ENCODE measurements at regions not wholly inside any gene's neighbourhood (a gene's known extent, or its start where the extent isn't known, plus 50 kb on each side); places are given as distances from the start of the nearest gene placed in this dataset.
A peak's percentile ranks its signal among the peaks of the same experiment; 100 is the strongest.

DNA sequence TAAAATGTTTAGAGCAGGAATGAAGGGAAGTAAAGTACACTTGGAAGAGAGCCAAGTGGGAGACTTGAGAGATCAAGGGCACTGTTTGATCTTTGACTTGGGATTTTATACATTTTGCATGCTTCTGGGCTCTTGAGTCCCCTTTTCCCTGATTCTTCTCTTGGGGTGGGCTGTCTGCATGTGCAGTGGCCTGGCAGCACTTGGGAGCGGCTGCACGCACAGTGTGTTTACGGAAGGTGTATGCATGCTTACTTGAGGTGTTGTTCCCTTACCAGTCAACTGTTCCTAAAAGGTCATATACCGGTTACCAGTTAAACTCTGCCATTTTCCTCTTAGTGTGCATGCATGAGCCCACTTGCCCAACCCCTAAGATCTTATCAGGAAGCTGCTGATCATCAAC, 377.7 kb downstream of the CYLC2 start:
- no peak overlapping the region for H3K4me3 ChIP-seq (ENCODE audit: low read length)
- DNase-seq (ENCODE audit: low read depth): no peak
- TF ChIP-seq, protein P1, sequence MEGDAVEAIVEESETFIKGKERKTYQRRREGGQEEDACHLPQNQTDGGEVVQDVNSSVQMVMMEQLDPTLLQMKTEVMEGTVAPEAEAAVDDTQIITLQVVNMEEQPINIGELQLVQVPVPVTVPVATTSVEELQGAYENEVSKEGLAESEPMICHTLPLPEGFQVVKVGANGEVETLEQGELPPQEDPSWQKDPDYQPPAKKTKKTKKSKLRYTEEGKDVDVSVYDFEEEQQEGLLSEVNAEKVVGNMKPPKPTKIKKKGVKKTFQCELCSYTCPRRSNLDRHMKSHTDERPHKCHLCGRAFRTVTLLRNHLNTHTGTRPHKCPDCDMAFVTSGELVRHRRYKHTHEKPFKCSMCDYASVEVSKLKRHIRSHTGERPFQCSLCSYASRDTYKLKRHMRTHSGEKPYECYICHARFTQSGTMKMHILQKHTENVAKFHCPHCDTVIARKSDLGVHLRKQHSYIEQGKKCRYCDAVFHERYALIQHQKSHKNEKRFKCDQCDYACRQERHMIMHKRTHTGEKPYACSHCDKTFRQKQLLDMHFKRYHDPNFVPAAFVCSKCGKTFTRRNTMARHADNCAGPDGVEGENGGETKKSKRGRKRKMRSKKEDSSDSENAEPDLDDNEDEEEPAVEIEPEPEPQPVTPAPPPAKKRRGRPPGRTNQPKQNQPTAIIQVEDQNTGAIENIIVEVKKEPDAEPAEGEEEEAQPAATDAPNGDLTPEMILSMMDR (conservative IDR thresholded peaks at IDR 0.05; ENCODE audit: low read depth, low read length): no peak

DNA sequence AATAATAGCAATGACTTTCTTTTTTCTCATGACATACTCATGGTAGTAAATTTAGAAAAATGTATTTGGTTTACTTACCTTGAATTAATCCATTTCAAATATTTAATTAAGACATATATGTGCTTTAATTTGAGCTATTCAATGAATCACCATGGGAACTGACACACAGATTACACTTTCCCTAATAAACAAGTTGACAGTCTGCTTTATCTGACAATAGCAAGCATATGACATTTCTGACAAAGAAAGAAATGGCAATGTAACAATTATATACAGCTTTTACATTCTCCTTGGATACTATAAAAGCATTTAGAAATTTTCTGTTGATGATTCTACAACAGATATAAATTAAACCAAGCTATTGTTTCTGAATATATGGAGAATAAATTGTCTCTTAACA, 382.5 kb downstream of the CYLC2 start:
- H3K4me3 ChIP-seq (ENCODE audit: low read length): no peak overlapping the region
- no peak for DNase-seq (ENCODE audit: low read depth)
- TF ChIP-seq, protein P1 (conservative IDR thresholded peaks at IDR 0.05; ENCODE audit: low read depth, low read length): no peak

DNA sequence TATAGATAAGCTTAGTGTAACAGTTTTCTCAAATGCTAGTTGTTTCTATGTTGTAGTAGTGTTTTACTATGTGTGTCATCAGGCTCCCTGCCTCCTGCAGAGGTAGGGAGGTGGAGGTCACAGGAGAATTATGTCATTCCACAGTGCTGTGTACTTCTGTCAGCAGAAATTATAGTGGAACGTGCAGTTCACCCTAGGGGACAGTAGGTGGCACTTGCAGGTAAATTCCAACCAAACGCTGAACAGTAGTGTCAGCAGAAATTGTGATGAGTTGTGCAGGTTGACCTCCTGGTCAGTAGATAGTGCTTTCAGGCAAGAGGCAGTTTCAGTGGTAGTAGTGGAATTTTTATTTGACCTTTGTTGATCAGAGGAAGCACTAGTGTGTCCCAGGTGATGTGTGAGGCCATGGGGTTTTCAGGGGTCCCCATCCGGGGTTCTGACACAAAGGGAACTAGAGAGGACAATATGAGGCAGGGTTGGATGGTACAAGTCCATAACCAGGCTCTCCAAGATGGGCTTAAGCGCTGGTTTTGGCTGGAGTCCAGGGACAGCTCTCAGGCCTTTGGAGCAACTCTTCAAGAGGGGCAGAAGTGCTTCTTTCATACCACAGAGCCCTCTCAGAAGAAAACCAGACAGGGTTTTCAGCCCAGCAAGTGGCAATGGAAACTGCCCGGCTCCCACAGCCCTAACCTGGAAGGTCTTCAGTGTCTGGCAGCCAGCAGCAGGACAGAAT, 402.9 kb downstream of the CYLC2 start:
- DNase-seq (ENCODE audit: low read depth): peak; percentile 14
- TF ChIP-seq, protein P1 (conservative IDR thresholded peaks at IDR 0.05; ENCODE audit: low read depth, low read length): peak; percentile 78
- H3K4me3 ChIP-seq (ENCODE audit: low read length): no peak overlapping the region

DNA sequence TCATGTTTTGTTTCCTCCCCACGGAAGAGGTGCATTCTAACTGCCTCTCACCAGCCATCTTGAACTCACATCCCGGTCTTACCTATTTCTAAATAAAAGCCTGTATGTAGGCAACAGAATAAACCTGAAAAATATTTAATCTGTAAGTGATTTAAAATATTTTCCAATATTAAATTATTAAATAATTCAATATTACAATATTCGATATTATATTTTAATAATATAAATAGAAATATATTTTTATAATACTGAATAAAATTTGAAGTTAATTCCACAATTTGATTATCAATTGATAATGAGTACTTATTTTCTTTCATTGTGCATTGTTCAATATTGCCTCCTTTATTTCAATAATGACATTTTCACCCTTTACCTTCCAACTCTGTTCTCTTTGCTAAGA, 404.4 kb downstream of the CYLC2 start:
- no peak for DNase-seq (ENCODE audit: low read depth)
- TF ChIP-seq, protein P1 (conservative IDR thresholded peaks at IDR 0.05; ENCODE audit: low read depth, low read length): no peak
- H3K4me3 ChIP-seq (ENCODE audit: low read length): no peak overlapping the region

DNA sequence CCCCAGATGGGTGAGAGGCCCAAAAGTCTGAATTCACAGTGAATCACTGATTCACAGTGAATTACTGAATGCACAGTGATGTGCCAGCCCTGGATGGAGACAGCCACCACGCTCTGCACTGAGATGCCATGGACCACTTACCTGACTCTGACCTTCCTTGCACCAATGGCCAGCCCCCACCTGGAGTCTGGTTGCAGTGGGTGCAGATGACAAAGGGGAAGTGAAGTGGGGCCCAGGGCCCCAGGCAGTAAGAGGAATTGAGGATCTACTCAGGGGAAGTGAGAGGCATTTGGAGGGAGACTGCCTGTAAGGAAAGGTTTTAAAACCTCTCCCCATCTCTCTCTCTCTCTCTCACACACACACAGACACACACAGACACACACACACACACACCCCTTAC, 412.1 kb downstream of the CYLC2 start:
- no peak for DNase-seq (ENCODE audit: low read depth)
- no peak overlapping the region for H3K4me3 ChIP-seq (ENCODE audit: low read length)
- TF ChIP-seq, protein P1 (conservative IDR thresholded peaks at IDR 0.05; ENCODE audit: low read depth, low read length): no peak

DNA sequence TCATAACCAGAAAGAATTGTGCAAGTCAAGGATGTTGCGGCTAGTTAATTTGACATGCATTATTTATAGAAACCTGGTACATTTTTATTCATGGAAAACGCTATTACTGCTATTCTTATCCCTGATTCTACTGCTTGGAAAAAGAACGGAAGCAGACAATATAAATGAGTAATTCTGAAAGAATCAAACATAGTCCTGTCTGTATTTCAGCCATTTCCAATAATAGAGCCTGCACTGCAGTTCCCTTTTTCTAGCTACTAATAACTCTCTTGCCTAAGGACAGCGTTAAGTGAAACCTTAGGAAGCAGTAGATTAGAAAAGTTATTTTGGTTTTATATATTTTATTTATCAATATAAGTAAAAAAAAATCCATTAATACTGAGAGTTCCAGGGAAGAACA, 414.9 kb downstream of the CYLC2 start:
- DNase-seq (ENCODE audit: low read depth): no peak
- TF ChIP-seq, protein P1 (conservative IDR thresholded peaks at IDR 0.05; ENCODE audit: low read depth, low read length): no peak
- H3K4me3 ChIP-seq (ENCODE audit: low read length): no peak overlapping the region

DNA sequence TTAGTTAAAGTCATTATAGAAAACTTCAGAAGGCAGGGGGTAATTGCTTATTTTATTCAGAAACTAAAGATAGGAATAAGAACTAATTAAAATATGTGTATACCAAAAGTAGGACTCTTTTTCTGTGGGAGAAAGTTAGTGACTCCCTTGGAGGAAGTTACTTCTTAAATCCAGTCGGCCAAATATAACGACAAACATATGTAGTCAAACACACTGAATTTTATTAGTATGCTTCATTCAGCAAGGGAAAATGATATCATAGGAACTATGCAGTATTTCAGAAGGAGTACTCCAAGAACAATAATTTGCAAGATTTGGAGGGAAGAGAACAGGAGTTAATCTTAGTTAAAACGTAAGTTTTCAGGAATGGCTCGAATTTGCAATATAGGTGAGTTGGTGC, 432.6 kb downstream of the CYLC2 start:
- TF ChIP-seq, protein P1 (conservative IDR thresholded peaks at IDR 0.05; ENCODE audit: low read depth, low read length): no peak
- no peak overlapping the region for H3K4me3 ChIP-seq (ENCODE audit: low read length)
- DNase-seq (ENCODE audit: low read depth): no peak

All from retinal pigment epithelial cell (primary cell).